CD14-positive monocyte (primary cell): ENCODE measurements at regions not wholly inside any gene's neighbourhood (a gene's known extent, or its start where the extent isn't known, plus 50 kb on each side); places are given as distances from the start of the nearest gene placed in this dataset.

ENCODE experiments used
- DNase-seq, 3 donors: peaks; one replicate each; pipeline ENCODE4 v3.0.0-alpha.2; 2011 to 2022
- H2AFZ ChIP-seq: 2 replicates; pipeline ENCODE4 v1.6.0; 2012; ENCODE audit warnings: mild to moderate bottlenecking, low read depth, low read length, inconsistent platforms; ENCODE audit not compliant: insufficient read depth, poor library complexity, severe bottlenecking
- H3K27ac ChIP-seq, 2 donors: 1 replicate in 1 of 2; 2 replicates in 1 of 2; pipeline ENCODE4 v1.5.1; 2012 to 2013; ENCODE audit warnings: low read length in 2 of 2, control low read depth in 1 of 2, inconsistent platforms in 1 of 2, low read depth in 1 of 2, mild to moderate bottlenecking in 1 of 2
- H3K27me3 ChIP-seq, 2 donors: one replicate each; pipeline versions ENCODE4 v1.6.0 to v1.6.1; 2011 to 2013; ENCODE audit warnings: low read length in 2 of 2; ENCODE audit not compliant: control insufficient read depth in 2 of 2, insufficient read depth in 2 of 2
- H3K36me3 ChIP-seq, 2 donors: replicated peaks in 1 of 2; 1 replicate in 1 of 2; 2 replicates in 1 of 2; pipeline versions ENCODE4 v1.5.1 to v1.6.1; 2012 to 2013; ENCODE audit warnings: low read length in 2 of 2, control low read depth in 1 of 2, inconsistent platforms in 1 of 2, mild to moderate bottlenecking in 1 of 2; ENCODE audit not compliant: insufficient read depth in 2 of 2, control insufficient read depth in 1 of 2
- H3K4me1 ChIP-seq, 2 donors: 1 replicate in 1 of 2; 2 replicates in 1 of 2; pipeline versions ENCODE4 v1.5.1 to v1.6.1; 2012 to 2013; ENCODE audit warnings: low read length in 2 of 2, control low read depth in 1 of 2, inconsistent platforms in 1 of 2, mild to moderate bottlenecking in 1 of 2, moderate library complexity in 1 of 2; ENCODE audit not compliant: insufficient read depth in 2 of 2, control insufficient read depth in 1 of 2
- H3K4me2 ChIP-seq: replicated peaks from 2 replicates; pipeline ENCODE3; 2012; ENCODE audit warnings: low read length, moderate library complexity, mild to moderate bottlenecking; ENCODE audit not compliant: poor library complexity, severe bottlenecking; ENCODE audit errors: extremely low read depth
- H3K4me3 ChIP-seq, 3 experiments: fragments of 200-600 bp in 1 of 3; sonication (generic) in 1 of 3; replicated peaks in 1 of 3; 1 replicate in 2 of 3; 2 replicates in 1 of 3; pipeline ENCODE4 v1.5.1; 2011 to 2013; ENCODE audit warnings: low read length in 3 of 3, mild to moderate bottlenecking in 3 of 3, control low read depth in 2 of 3, low read depth in 2 of 3, inconsistent platforms in 1 of 3, moderate library complexity in 1 of 3
- H3K79me2 ChIP-seq: 2 replicates; pipeline ENCODE4 v1.6.0; 2012; ENCODE audit warnings: mild to moderate bottlenecking, control low read depth, inconsistent platforms, low read length, moderate library complexity; ENCODE audit not compliant: insufficient read depth
- H3K9ac ChIP-seq: 2 replicates; pipeline ENCODE4 v1.6.0; 2017; ENCODE audit warnings: low read length, mild to moderate bottlenecking; ENCODE audit not compliant: insufficient read depth, poor library complexity, severe bottlenecking
- H3K9me3 ChIP-seq, 2 donors: replicated peaks in 1 of 2; 1 replicate in 1 of 2; 2 replicates in 1 of 2; pipeline versions ENCODE4 v1.5.1 to v1.6.1; 2012 to 2013; ENCODE audit warnings: low read length in 2 of 2, control low read depth in 1 of 2; ENCODE audit not compliant: control insufficient read depth in 1 of 2, insufficient read depth in 1 of 2
- H4K20me1 ChIP-seq: 2 replicates; pipeline ENCODE4 v1.6.0; 2012; ENCODE audit warnings: mild to moderate bottlenecking, low read length, control low read depth, moderate library complexity; ENCODE audit not compliant: insufficient read depth
- H3K27ac Mint-ChIP-seq, 7 donors: one replicate each; pipeline ENCODE4 v1.8.0; 2020; ENCODE audit warnings: mild to moderate bottlenecking in 7 of 7, mixed read lengths in 7 of 7, moderate library complexity in 6 of 7, inconsistent platforms in 2 of 7
- H3K27me3 Mint-ChIP-seq, 3 donors: one replicate each; pipeline ENCODE4 v1.8.0; 2021 to 2022; ENCODE audit warnings: low read depth in 3 of 3, mild to moderate bottlenecking in 3 of 3, mixed read lengths in 3 of 3, moderate library complexity in 3 of 3, inconsistent platforms in 1 of 3
- H3K36me3 Mint-ChIP-seq, 2 donors: one replicate each; pipeline ENCODE4 v1.8.0; 2020; ENCODE audit warnings: mixed read lengths in 2 of 2, inconsistent platforms in 1 of 2, mild to moderate bottlenecking in 1 of 2
- H3K4me1 Mint-ChIP-seq: one replicate; pipeline ENCODE4 v1.8.0; 2020; ENCODE audit warnings: mild to moderate bottlenecking, mixed read lengths
- H3K4me3 Mint-ChIP-seq, 2 donors: one replicate each; pipeline ENCODE4 v1.8.0; 2020; ENCODE audit warnings: mild to moderate bottlenecking in 2 of 2, mixed read lengths in 2 of 2, moderate library complexity in 1 of 2
- H3K9me3 Mint-ChIP-seq, 7 donors: one replicate each; pipeline ENCODE4 v1.8.0; 2020 to 2022; ENCODE audit warnings: mixed read lengths in 7 of 7, mild to moderate bottlenecking in 6 of 7, moderate library complexity in 6 of 7, inconsistent platforms in 2 of 7
- CTCF ChIP-seq: fragments of 200-600 bp; IDR thresholded peaks from one replicate; pipeline ENCODE4 v1.8.0; 2022; ENCODE audit warnings: antibody characterized with exemption, mild to moderate bottlenecking
- WGBS: methylation state at CpG from one replicate; pipeline ENCODE4 v1.1.5; 2013; ENCODE audit warnings: missing lambda C conversion rate; ENCODE audit not compliant: insufficient coverage; 5-methylcytosine and 5-hydroxymethylcytosine counted together
- intact Hi-C, 2 donors: fragments of 100-400 bp; cut with micrococcal nuclease; formaldehyde crosslinking; loops; one replicate each; pipeline versions ENCODE4 v1.15.0 to v1.15.1; 2023

- Histone ChIP-seq H3K4me2 (no peak overlapping the region), H2AFZ (no peak overlapping the region), H3K9ac (no peak overlapping the region), H3K36me3 (no peaks in the 10 kb centered on the region), H3K79me2 (no peaks in the 10 kb centered on the region), H3K9me3 (peaks cover 0 to 8% of the 10 kb centered on the region in 2 donors), H3K4me1 (no peaks in the 10 kb centered on the region), H3K27me3 (no peaks in the 10 kb centered on the region), H4K20me1 (no peaks in the 10 kb centered on the region), H3K27ac (no peak overlapping the region), H3K4me3 (no peak overlapping the region)
- H3K27me3 Mint-ChIP-seq = peaks cover 2 to 4% (median 2%) of the 10 kb centered on the region in 3 donors
- H3K36me3 Mint-ChIP-seq = no peaks in the 10 kb centered on the region
- peaks cover 0 to 8% (median 4%) of the 10 kb centered on the region in 7 donors for H3K9me3 Mint-ChIP-seq
- no peaks in the 10 kb centered on the region for H3K4me1 Mint-ChIP-seq
- no peak for DNase-seq
- 86% methylated on average over 9 of the region's 10 CpGs for WGBS
- intact Hi-C loops = no loop called here
- TF ChIP-seq CTCF = no peak
- no peak overlapping the region for H3K27ac Mint-ChIP-seq
- no peak overlapping the region for H3K4me3 Mint-ChIP-seq
Observed at GRCh38 chr10:130370721-130371120, 234.5 kb downstream of the GLRX3 start.

DNA sequence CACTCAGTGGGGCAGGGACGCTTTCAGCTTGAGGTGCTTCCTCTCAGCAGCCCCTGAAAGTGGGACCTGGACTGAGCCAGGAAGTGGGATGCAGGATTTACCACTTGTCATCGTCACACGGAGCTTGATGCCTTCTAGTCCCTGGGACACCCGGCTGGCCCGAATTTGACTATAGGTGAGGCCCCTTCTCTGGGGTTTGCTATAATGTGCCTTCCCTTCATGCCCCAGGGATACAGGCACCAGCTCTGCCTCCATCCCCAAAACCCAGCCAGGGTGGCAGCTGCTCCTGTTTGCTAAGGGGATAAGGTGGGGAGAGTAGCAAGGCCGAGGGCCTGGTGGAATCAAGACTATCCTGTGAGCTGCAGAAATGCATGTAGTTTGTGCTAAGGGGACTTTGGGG, 235.0 kb downstream of the GLRX3 start:
- peaks cover 2 to 4% (median 2%) of the 10 kb centered on the region in 3 donors for H3K27me3 Mint-ChIP-seq
- Histone ChIP-seq H3K4me3 (no peak overlapping the region), H3K4me2 (no peak overlapping the region), H3K36me3 (no peaks in the 10 kb centered on the region), H3K9me3 (peaks cover 0 to 8% of the 10 kb centered on the region in 2 donors), H3K9ac (no peak overlapping the region), H3K79me2 (no peaks in the 10 kb centered on the region), H3K27me3 (no peaks in the 10 kb centered on the region), H3K27ac (no peak overlapping the region), H4K20me1 (no peaks in the 10 kb centered on the region), H2AFZ (no peak overlapping the region), H3K4me1 (no peaks in the 10 kb centered on the region)
- WGBS = 59% methylated on average over 4 of the region's 6 CpGs
- no peak for DNase-seq
- H3K27ac Mint-ChIP-seq = no peak overlapping the region
- no peaks in the 10 kb centered on the region for H3K36me3 Mint-ChIP-seq
- H3K9me3 Mint-ChIP-seq = peaks cover 0 to 12% (median 4%) of the 10 kb centered on the region in 7 donors
- TF ChIP-seq CTCF = no peak
- no peaks in the 10 kb centered on the region for H3K4me1 Mint-ChIP-seq
- intact Hi-C loops = no loop called here
- H3K4me3 Mint-ChIP-seq = no peak overlapping the region
